ENCODE measurements at regions not wholly inside any gene's neighbourhood (a gene's known extent, or its start where the extent isn't known, plus 50 kb on each side); places are given as distances from the start of the nearest gene placed in this dataset.

DNA sequence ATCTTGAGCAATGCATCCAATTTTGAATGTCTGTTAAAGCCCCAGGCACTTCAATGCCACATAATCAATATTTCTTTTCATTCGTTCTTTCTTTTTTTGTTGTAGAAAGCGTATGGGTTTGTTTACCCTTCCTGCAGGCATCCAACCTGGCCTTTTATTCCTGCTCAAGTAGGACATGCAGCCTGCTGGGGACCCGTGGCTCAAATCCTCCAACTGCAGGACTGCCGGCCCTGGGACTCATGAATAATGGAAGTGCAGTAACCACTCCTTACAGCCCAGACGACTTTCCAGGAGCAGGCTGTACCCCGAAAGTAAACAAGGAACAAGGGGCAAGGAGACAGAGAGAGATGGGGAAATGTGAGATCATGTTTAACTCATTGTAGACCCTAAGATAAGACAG, 126.4 kb downstream of the SALL1 start:
- TF ChIP-seq, protein P1, sequence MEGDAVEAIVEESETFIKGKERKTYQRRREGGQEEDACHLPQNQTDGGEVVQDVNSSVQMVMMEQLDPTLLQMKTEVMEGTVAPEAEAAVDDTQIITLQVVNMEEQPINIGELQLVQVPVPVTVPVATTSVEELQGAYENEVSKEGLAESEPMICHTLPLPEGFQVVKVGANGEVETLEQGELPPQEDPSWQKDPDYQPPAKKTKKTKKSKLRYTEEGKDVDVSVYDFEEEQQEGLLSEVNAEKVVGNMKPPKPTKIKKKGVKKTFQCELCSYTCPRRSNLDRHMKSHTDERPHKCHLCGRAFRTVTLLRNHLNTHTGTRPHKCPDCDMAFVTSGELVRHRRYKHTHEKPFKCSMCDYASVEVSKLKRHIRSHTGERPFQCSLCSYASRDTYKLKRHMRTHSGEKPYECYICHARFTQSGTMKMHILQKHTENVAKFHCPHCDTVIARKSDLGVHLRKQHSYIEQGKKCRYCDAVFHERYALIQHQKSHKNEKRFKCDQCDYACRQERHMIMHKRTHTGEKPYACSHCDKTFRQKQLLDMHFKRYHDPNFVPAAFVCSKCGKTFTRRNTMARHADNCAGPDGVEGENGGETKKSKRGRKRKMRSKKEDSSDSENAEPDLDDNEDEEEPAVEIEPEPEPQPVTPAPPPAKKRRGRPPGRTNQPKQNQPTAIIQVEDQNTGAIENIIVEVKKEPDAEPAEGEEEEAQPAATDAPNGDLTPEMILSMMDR (IDR thresholded peaks at IDR 0.05) = no peak
- no peak for TF ChIP-seq POLR2A (IDR thresholded peaks at IDR 0.05)
